Fibroblast of lung (primary cell): ENCODE measurements at regions not wholly inside any gene's neighbourhood (a gene's known extent, or its start where the extent isn't known, plus 50 kb on each side); places are given as distances from the start of the nearest gene placed in this dataset.

Source experiments
- DNase-seq, 2 donors: peaks; one replicate each; pipeline versions ENCODE4 v3.0.0 to v3.0.0-alpha.2; 2010; ENCODE audit warnings: low read depth in 2 of 2
- H2AFZ ChIP-seq: 2 replicates; pipeline ENCODE4 v1.5.1; 2012; ENCODE audit warnings: low read length, control low read depth, inconsistent platforms
- H3K27ac ChIP-seq: 2 replicates; pipeline ENCODE4 v1.5.1; 2011; ENCODE audit warnings: low read length, control low read depth; ENCODE audit not compliant: insufficient read depth
- H3K27me3 ChIP-seq: 2 replicates; pipeline ENCODE4 v1.5.1; 2011; ENCODE audit warnings: mild to moderate bottlenecking, low read length; ENCODE audit not compliant: control insufficient read depth, insufficient read depth
- H3K36me3 ChIP-seq: 2 replicates; pipeline ENCODE4 v1.5.1; 2011; ENCODE audit warnings: low read length; ENCODE audit not compliant: control insufficient read depth, insufficient read depth
- H3K4me1 ChIP-seq: 2 replicates; pipeline ENCODE4 v1.5.1; 2011; ENCODE audit warnings: low read length; ENCODE audit not compliant: control insufficient read depth, insufficient read depth; ENCODE audit errors: extremely low read depth
- H3K4me2 ChIP-seq: 2 replicates; pipeline ENCODE4 v1.5.1; 2011; ENCODE audit warnings: low read length, control low read depth; ENCODE audit not compliant: insufficient read depth; ENCODE audit errors: extremely low read depth
- H3K4me3 ChIP-seq, 4 experiments: fragments of 200-600 bp in 1 of 4; sonication (generic) in 1 of 4; replicated peaks in 1 of 4; 2 replicates each; pipeline ENCODE4 v1.5.1; 2011 to 2016; ENCODE audit warnings: low read length in 4 of 4, low read depth in 3 of 4, mild to moderate bottlenecking in 3 of 4, control low read depth in 2 of 4, inconsistent platforms in 1 of 4, mixed read lengths in 1 of 4; ENCODE audit not compliant: insufficient read depth in 1 of 4; ENCODE audit errors: control extremely low read depth in 1 of 4
- H3K79me2 ChIP-seq: 2 replicates; pipeline ENCODE4 v1.5.1; 2012; ENCODE audit warnings: mild to moderate bottlenecking, low read length, inconsistent platforms; ENCODE audit not compliant: control insufficient read depth, insufficient read depth
- H3K9ac ChIP-seq: 2 replicates; pipeline ENCODE4 v1.5.1; 2011; ENCODE audit warnings: mild to moderate bottlenecking, low read length, control low read depth; ENCODE audit not compliant: insufficient read depth
- H3K9me3 ChIP-seq: 2 replicates; pipeline ENCODE4 v1.5.1; 2012; ENCODE audit warnings: low read depth, low read length; ENCODE audit not compliant: control insufficient read depth, insufficient read depth
- H4K20me1 ChIP-seq: 2 replicates; pipeline ENCODE4 v1.5.1; 2011; ENCODE audit warnings: low read length; ENCODE audit not compliant: control insufficient read depth, insufficient read depth; ENCODE audit errors: extremely low read depth
- CTCF ChIP-seq, 2 donors: IDR thresholded peaks in 1 of 2; conservative IDR thresholded peaks in 1 of 2; 1 replicate in 1 of 2; 2 replicates in 1 of 2; pipeline ENCODE4 v1.5.1; 2011 to 2012; ENCODE audit warnings: low read length in 2 of 2, control low read depth in 1 of 2, inconsistent platforms in 1 of 2, low read depth in 1 of 2, mild to moderate bottlenecking in 1 of 2
- EZH2 ChIP-seq: IDR thresholded peaks from 2 replicates; pipeline ENCODE4 v1.5.1; 2012; ENCODE audit warnings: low read length, control low read depth, mild to moderate bottlenecking; ENCODE audit errors: missing control alignments

GRCh38 chr3:103410231-103410630 lies 975.4 kb downstream of the ZPLD1 start:
- no peak overlapping the region for H3K27ac ChIP-seq
- TF ChIP-seq EZH2 (no peak), CTCF (conservative IDR thresholded peaks at IDR 0.05 in 1 of 2, IDR thresholded peaks at IDR 0.05 in 1 of 2; ENCODE audit: low read depth in 1 of 2, low read length in 2 of 2) (no peak)
- H4K20me1 ChIP-seq: no peaks in the 10 kb centered on the region
- H2AFZ ChIP-seq: no peak overlapping the region
- H3K4me2 ChIP-seq: no peak overlapping the region
- H3K27me3 ChIP-seq: no peaks in the 10 kb centered on the region
- H3K9ac ChIP-seq: no peak overlapping the region
- H3K4me3 ChIP-seq: no peak overlapping the region
- H3K4me1 ChIP-seq: no peaks in the 10 kb centered on the region
- no peak for DNase-seq
- H3K36me3 ChIP-seq: no peaks in the 10 kb centered on the region
- no peaks in the 10 kb centered on the region for H3K9me3 ChIP-seq
- no peaks in the 10 kb centered on the region for H3K79me2 ChIP-seq

GRCh38 chr3:103421460-103421859 lies 986.6 kb downstream of the ZPLD1 start:
- no peak overlapping the region for H3K4me2 ChIP-seq
- H3K9me3 ChIP-seq: no peaks in the 10 kb centered on the region
- H2AFZ ChIP-seq: no peak overlapping the region
- no peaks in the 10 kb centered on the region for H3K27me3 ChIP-seq
- H4K20me1 ChIP-seq: no peaks in the 10 kb centered on the region
- no peak overlapping the region for H3K27ac ChIP-seq
- no peak overlapping the region for H3K9ac ChIP-seq
- H3K4me3 ChIP-seq: no peak overlapping the region
- DNase-seq: no peak
- H3K79me2 ChIP-seq: no peaks in the 10 kb centered on the region
- H3K4me1 ChIP-seq: no peaks in the 10 kb centered on the region
- H3K36me3 ChIP-seq: no peaks in the 10 kb centered on the region
- TF ChIP-seq CTCF (conservative IDR thresholded peaks at IDR 0.05 in 1 of 2, IDR thresholded peaks at IDR 0.05 in 1 of 2; ENCODE audit: low read depth in 1 of 2, low read length in 2 of 2) (no peak), EZH2 (no peak)

GRCh38 chr3:103437883-103438282 lies 1003.1 kb downstream of the ZPLD1 start:
- DNase-seq: no peak
- Histone ChIP-seq H3K9ac (no peak overlapping the region), H2AFZ (no peak overlapping the region), H3K4me2 (no peak overlapping the region), H3K4me1 (no peaks in the 10 kb centered on the region), H4K20me1 (no peaks in the 10 kb centered on the region), H3K27ac (no peak overlapping the region), H3K79me2 (no peaks in the 10 kb centered on the region), H3K4me3 (no peak overlapping the region), H3K36me3 (no peaks in the 10 kb centered on the region), H3K9me3 (no peaks in the 10 kb centered on the region), H3K27me3 (no peaks in the 10 kb centered on the region)
- TF ChIP-seq CTCF (conservative IDR thresholded peaks at IDR 0.05 in 1 of 2, IDR thresholded peaks at IDR 0.05 in 1 of 2; ENCODE audit: low read depth in 1 of 2, low read length in 2 of 2) (no peak), EZH2 (no peak)
